Testis (tissue), 2 donors: ENCODE measurements at regions not wholly inside any gene's neighbourhood (a gene's known extent, or its start where the extent isn't known, plus 50 kb on each side); places are given as distances from the start of the nearest gene placed in this dataset.

Experiments
- CTCF ChIP-seq, 3 experiments: fragments of 450-650 bp in 2 of 3; fragments of 200-600 bp in 1 of 3; sonication (generic) in 1 of 3; IDR thresholded peaks; one replicate each; pipeline ENCODE4 v1.5.1; 2016 to 2019; ENCODE audit warnings: antibody characterized with exemption in 3 of 3, mild to moderate bottlenecking in 2 of 3, moderate library complexity in 1 of 3
- POLR2A ChIP-seq: fragments of 450-650 bp; IDR thresholded peaks from one replicate; pipeline ENCODE4 v1.6.1; 2017; ENCODE audit warnings: antibody characterized with exemption, mild to moderate bottlenecking, moderate library complexity

GRCh38 chr4:187179086-187180058, 455.7 kb upstream of the FAT1 start:
- TF ChIP-seq POLR2A, result no peak
- TF ChIP-seq CTCF (IDR thresholded peaks at IDR 0.05), result no peak
